Subcutaneous abdominal adipose tissue (tissue), 5 donors: ENCODE measurements at regions not wholly inside any gene's neighbourhood (a gene's known extent, or its start where the extent isn't known, plus 50 kb on each side); places are given as distances from the start of the nearest gene placed in this dataset.

Experiments
- H3K27ac ChIP-seq: one replicate; pipeline ENCODE4 v1.7.0; 2013; ENCODE audit warnings: low read depth, mild to moderate bottlenecking, inconsistent platforms, low read length, moderate library complexity
- H3K27me3 ChIP-seq, 5 donors: one replicate each; pipeline ENCODE4 v1.7.0; 2013; ENCODE audit warnings: low read length in 5 of 5, inconsistent platforms in 1 of 5; ENCODE audit not compliant: control insufficient read depth in 5 of 5, insufficient read depth in 4 of 5
- H3K36me3 ChIP-seq, 5 donors: one replicate each; pipeline ENCODE4 v1.7.0; 2013; ENCODE audit warnings: low read length in 5 of 5; ENCODE audit not compliant: control insufficient read depth in 5 of 5, insufficient read depth in 5 of 5
- H3K4me1 ChIP-seq, 5 donors: one replicate each; pipeline ENCODE4 v1.7.0; 2013; ENCODE audit warnings: low read length in 5 of 5, mild to moderate bottlenecking in 3 of 5, moderate library complexity in 1 of 5; ENCODE audit not compliant: control insufficient read depth in 5 of 5, insufficient read depth in 5 of 5
- H3K4me3 ChIP-seq, 5 donors: one replicate each; pipeline ENCODE4 v1.7.0; 2013; ENCODE audit warnings: low read length in 5 of 5, low read depth in 1 of 5
- H3K9ac ChIP-seq, 5 donors: one replicate each; pipeline ENCODE4 v1.7.0; 2013; ENCODE audit warnings: low read length in 5 of 5, mild to moderate bottlenecking in 4 of 5, moderate library complexity in 3 of 5
- H3K9me3 ChIP-seq, 5 donors: one replicate each; pipeline ENCODE4 v1.7.0; 2013; ENCODE audit warnings: low read length in 5 of 5; ENCODE audit not compliant: control insufficient read depth in 5 of 5
- donor health status: healthy.
- donor health status: healthy.
- donor health status: healthy.
- donor health status: healthy.
- donor health status: healthy.

DNA sequence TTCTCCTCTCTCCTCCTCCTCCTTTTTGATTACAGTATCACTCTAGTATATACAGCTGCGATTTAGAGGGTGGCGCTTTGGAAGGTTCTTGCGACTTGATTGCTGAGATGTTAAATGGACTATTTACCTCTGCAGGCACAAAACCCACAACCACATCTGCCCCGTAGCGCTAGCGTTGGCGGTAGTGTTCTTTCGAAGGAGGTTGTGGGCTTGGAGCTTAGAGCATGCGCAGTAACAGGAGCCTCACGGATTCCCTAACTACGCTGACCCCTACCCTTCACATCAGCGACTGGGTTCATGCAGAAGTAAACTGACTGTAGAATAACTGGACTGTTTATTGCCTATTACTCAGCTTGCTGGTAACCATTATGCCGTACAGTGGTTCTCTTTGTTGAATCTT lies 58.0 kb downstream of the CGGBP1 start:
- peaks cover 0 to 11% (median 4%) of the 10 kb centered on the region in 5 donors for H3K4me1 ChIP-seq
- H3K36me3 ChIP-seq: no peaks in the 10 kb centered on the region
- H3K9ac ChIP-seq: peak overlapping the region in 3 of 5 donors; percentile 32 to 51 (median 35)
- H3K9me3 ChIP-seq: no peaks in the 10 kb centered on the region
- H3K4me3 ChIP-seq: peak overlapping the region; percentile 35 to 67 (median 59)
- H3K27ac ChIP-seq: no peak overlapping the region
- no peaks in the 10 kb centered on the region for H3K27me3 ChIP-seq

DNA sequence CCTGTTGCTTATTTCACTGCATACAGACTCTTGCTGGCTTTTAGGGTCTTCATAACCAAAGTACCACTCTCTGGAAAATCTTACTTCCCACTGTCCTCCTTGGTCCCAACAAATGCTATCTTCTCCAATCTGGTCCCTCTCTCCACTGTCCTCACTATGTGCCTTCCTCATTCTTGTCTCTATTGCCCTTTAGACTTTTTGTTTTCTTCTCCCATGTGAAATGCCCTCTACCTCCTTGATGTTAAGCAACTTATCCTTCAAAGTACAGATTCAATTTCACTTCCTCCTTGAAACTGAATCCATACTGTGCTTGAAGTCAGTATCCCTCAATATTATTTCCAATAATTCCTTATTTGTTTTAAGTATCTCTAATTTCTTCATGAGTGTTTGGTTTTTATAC lies 60.8 kb downstream of the CGGBP1 start:
- H3K27me3 ChIP-seq: no peaks in the 10 kb centered on the region

GRCh38 chr3:87997298-87997697 lies 61.5 kb downstream of the CGGBP1 start:
- Histone ChIP-seq H3K27me3 (no peaks in the 10 kb centered on the region), H3K9me3 (no peaks in the 10 kb centered on the region), H3K27ac (no peak overlapping the region), H3K9ac (no peak overlapping the region), H3K4me1 (peaks cover 0 to 9% (median 4%) of the 10 kb centered on the region in 5 donors), H3K4me3 (peak overlapping the region in 1 of 5 donors; percentile 8), H3K36me3 (no peaks in the 10 kb centered on the region)

More for the DNA sequence above, 60.8 kb downstream of the CGGBP1 start:
- Histone ChIP-seq H3K4me3 (no peak overlapping the region), H3K36me3 (no peaks in the 10 kb centered on the region), H3K9ac (no peak overlapping the region), H3K27ac (no peak overlapping the region), H3K4me1 (peaks cover 0 to 9% (median 4%) of the 10 kb centered on the region in 5 donors), H3K9me3 (no peaks in the 10 kb centered on the region)

DNA sequence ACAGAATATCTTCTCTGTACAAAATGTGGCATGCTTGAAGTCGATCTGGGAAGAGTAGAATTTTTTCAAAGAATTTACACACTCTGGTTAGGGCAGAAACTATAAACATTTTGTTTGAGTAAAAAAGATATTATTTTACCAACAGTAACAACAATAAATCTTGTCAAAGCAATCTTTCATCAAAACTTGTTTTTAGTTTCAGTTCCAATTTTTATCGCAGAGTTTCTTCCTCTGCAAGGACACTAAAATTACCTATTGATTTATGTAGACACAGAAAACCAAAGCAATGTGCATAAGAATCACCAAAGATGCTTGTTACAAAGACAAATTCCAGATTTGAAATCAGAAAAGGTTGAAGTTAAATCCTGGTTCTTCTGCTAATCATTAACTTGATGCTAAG lies 61.9 kb downstream of the CGGBP1 start:
- H3K27me3 ChIP-seq: no peaks in the 10 kb centered on the region
- H3K9ac ChIP-seq: no peak overlapping the region
- H3K4me3 ChIP-seq: peak overlapping the region in 1 of 5 donors; percentile 8
- no peak overlapping the region for H3K27ac ChIP-seq
- H3K9me3 ChIP-seq: no peaks in the 10 kb centered on the region
- no peaks in the 10 kb centered on the region for H3K36me3 ChIP-seq
- H3K4me1 ChIP-seq: peaks cover 0 to 9% (median 4%) of the 10 kb centered on the region in 5 donors

GRCh38 chr3:87993566-87993965 lies 65.2 kb downstream of the CGGBP1 start:
- no peak overlapping the region for H3K9ac ChIP-seq
- no peaks in the 10 kb centered on the region for H3K9me3 ChIP-seq

DNA sequence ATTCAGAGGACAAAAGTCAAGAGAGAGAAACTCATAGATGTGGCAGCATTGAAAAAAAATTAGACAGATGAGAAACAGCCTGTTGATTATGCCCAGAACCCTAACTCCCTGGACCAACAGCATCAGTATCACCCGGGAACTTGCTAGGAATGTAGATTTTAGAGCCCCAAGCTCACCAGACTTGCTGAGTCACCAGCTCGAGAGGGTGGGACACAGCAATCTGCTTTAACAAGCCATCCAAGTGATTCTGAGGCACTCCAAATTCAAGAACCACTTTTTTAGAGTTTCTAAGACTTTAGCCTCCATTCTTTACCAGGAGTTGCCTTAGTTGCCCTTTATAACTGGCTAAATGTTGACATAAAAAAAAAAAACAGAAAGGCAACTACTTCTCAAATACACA lies 70.9 kb downstream of the CGGBP1 start:
- no peaks in the 10 kb centered on the region for H3K9me3 ChIP-seq
- H3K36me3 ChIP-seq: no peaks in the 10 kb centered on the region
- no peak overlapping the region for H3K9ac ChIP-seq
- no peaks in the 10 kb centered on the region for H3K4me1 ChIP-seq
- H3K4me3 ChIP-seq: no peak overlapping the region
- H3K27ac ChIP-seq: no peak overlapping the region
- no peaks in the 10 kb centered on the region for H3K27me3 ChIP-seq

More at GRCh38 chr3:87993566-87993965, 65.2 kb downstream of the CGGBP1 start:
- no peaks in the 10 kb centered on the region for H3K36me3 ChIP-seq
- H3K27me3 ChIP-seq: no peaks in the 10 kb centered on the region
- H3K4me3 ChIP-seq: no peak overlapping the region
- H3K27ac ChIP-seq: no peak overlapping the region
- H3K4me1 ChIP-seq: peaks cover 0 to 4% (median 0%) of the 10 kb centered on the region in 5 donors

DNA sequence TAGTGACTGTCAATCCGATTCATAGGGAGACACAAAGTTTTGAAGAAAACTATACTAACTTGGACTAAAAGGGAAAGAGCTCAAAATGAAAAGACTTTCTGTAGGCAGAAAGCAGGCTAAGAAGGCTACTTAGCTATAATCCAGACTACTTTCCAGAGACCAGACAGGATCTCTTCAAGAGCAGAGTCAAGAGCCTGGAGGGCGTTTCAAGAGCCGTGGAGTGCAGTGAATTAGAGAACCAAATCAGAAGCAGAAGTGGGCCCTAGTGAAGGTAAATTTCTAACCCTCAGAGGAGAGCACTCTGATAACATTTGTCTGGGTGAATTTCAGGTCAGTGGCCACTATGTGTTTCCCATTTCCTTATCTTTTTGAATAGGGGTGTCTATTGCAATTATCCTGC lies 76.4 kb downstream of the CGGBP1 start:
- Histone ChIP-seq H3K9me3 (peaks cover 0 to 13% (median 11%) of the 10 kb centered on the region in 5 donors), H3K27me3 (no peaks in the 10 kb centered on the region), H3K27ac (no peak overlapping the region), H3K4me1 (no peaks in the 10 kb centered on the region), H3K4me3 (no peak overlapping the region), H3K9ac (no peak overlapping the region), H3K36me3 (no peaks in the 10 kb centered on the region)

DNA sequence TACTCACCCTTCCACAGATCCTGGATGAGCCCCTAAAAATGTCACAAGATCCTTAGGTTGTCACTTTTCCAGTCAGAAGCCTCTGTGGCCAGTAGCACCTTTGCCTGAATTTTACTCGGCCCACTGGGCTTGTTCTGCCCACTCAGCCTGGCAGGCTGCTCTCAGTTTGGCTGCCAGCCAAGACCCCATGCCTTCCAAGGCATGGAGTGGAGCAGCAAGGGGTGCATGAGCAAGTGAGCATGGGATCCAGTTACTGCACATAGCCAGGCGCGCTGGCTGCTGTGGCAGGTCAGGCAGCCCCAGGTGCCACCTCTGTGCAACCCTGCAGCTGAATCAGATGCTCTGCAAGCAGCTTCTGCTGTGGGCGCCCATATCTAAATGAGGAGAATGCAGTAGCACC lies 79.3 kb downstream of the CGGBP1 start:
- no peak overlapping the region for H3K9ac ChIP-seq
- H3K27ac ChIP-seq: no peak overlapping the region
- H3K36me3 ChIP-seq: no peaks in the 10 kb centered on the region
- H3K4me1 ChIP-seq: no peaks in the 10 kb centered on the region
- peak overlapping the region in 1 of 5 donors; percentile 3 for H3K4me3 ChIP-seq
- peaks cover 0 to 13% (median 11%) of the 10 kb centered on the region in 5 donors for H3K9me3 ChIP-seq
- H3K27me3 ChIP-seq: no peaks in the 10 kb centered on the region

DNA sequence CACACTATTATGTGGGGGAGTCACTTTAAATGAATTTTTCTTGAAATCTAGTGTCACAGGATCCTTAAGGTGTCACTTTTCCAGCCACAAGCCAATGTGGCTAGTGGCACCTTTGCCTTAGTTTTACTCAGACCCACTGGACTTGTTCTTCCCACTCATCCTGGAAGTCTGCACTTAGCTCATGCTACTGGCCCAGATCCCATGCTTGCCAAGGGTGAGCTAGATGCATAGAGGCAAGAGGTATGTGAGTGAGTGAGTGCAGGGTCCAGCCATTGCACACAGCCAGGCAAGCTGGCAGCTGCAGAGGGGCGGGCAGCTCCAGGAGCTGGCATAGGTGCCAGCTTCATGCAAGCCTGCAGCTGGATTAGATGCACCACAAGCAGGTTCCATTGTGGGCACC lies 81.0 kb downstream of the CGGBP1 start:
- Histone ChIP-seq H3K36me3 (no peaks in the 10 kb centered on the region), H3K27me3 (no peaks in the 10 kb centered on the region)

GRCh38 chr3:87975716-87976115 lies 83.1 kb downstream of the CGGBP1 start:
- H3K27ac ChIP-seq: no peak overlapping the region
- H3K27me3 ChIP-seq: no peaks in the 10 kb centered on the region
- H3K9me3 ChIP-seq: peaks cover 0 to 13% (median 11%) of the 10 kb centered on the region in 5 donors
- no peak overlapping the region for H3K4me3 ChIP-seq
- no peak overlapping the region for H3K9ac ChIP-seq
- no peaks in the 10 kb centered on the region for H3K4me1 ChIP-seq
- H3K36me3 ChIP-seq: no peaks in the 10 kb centered on the region

More for the DNA sequence above, 81.0 kb downstream of the CGGBP1 start:
- Histone ChIP-seq H3K4me3 (no peak overlapping the region), H3K9ac (no peak overlapping the region), H3K27ac (no peak overlapping the region), H3K9me3 (peaks cover 0 to 13% (median 11%) of the 10 kb centered on the region in 5 donors), H3K4me1 (no peaks in the 10 kb centered on the region)

DNA sequence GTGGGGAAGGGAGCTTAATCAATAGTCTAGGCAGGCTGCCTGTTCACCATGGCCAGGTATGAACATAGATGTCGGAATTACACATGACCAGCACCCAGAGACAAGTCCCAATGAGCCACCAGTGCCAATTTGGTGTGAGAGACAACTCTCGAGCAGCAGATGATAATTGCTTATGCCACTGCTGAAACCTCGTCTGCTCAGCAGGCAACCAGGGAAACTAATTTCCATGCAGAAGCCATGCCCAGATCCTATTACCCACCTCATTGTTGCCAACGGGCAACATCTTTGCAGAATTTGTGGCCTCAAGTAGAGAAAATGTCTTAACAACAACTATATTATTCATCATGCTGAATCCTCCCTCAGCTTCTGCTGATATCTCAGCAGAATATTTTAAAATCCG lies 84.9 kb downstream of the CGGBP1 start:
- H3K4me3 ChIP-seq: no peak overlapping the region
- no peak overlapping the region for H3K27ac ChIP-seq
- H3K36me3 ChIP-seq: no peaks in the 10 kb centered on the region
- no peaks in the 10 kb centered on the region for H3K4me1 ChIP-seq
- H3K9ac ChIP-seq: no peak overlapping the region
- no peaks in the 10 kb centered on the region for H3K9me3 ChIP-seq
- no peaks in the 10 kb centered on the region for H3K27me3 ChIP-seq
